A549 (cell line): ENCODE measurements at regions not wholly inside any gene's neighbourhood (a gene's known extent, or its start where the extent isn't known, plus 50 kb on each side); places are given as distances from the start of the nearest gene placed in this dataset.

Experiments
- ATAC-seq, 2 experiments: fragments of 200-7000 bp in 1 of 2; fragments of >200 bp in 1 of 2; cut with Nextera tagmentation in 1 of 2; cut with Tn5 transposase in 1 of 2; 3 replicates each; pipeline versions ENCODE4 v1.8.0 to v1.9.1; 2018 to 2020; ENCODE audit warnings: mild to moderate bottlenecking in 1 of 2, moderate library complexity in 1 of 2
- CTCF ChIA-PET: fragments of 300-600 bp; sonication (Branson Sonifier 250); formaldehyde crosslinking; extraction: SDS; loops from one replicate; lab custom pipeline; 2021; ENCODE audit warnings: antibody characterized with exemption, inconsistent platforms; lab: Yijun Ruan, JAX
- POLR2A ChIA-PET: fragments of 350-600 bp; formaldehyde crosslinking; extraction: SDS; loops from one replicate; lab custom pipeline; 2021; ENCODE audit warnings: antibody characterized with exemption, inconsistent platforms; lab: Yijun Ruan, JAX
- DNase-seq, 2 experiments: peaks; one replicate each; pipeline versions ENCODE4 v3.0.0 to v3.0.0-alpha.2; 2011 to 2016; ENCODE audit warnings: low read depth in 1 of 2, low spot score in 1 of 2
- FAIRE-seq: peaks from 2 replicates; lab custom pipeline; 2011; peaks lifted over from hg19 to GRCh38; lab: Jason Lieb, UNC
- H3K27ac ChIP-seq, 2 experiments: fragments of >200 bp; sonication (Bioruptor Twin); formaldehyde crosslinking; 3 replicates each; pipeline ENCODE4 v1.5.1; 2016 to 2017
- H3K4me1 ChIP-seq: fragments of >200 bp; sonication (Bioruptor Twin); formaldehyde crosslinking; 3 replicates; pipeline ENCODE4 v1.6.1; 2016
- H3K4me2 ChIP-seq: fragments of >200 bp; sonication (Bioruptor Twin); formaldehyde crosslinking; 3 replicates; pipeline ENCODE4 v1.6.1; 2016
- H3K4me3 ChIP-seq: fragments of >200 bp; sonication (Bioruptor Twin); formaldehyde crosslinking; 3 replicates; pipeline ENCODE4 v1.5.1; 2016
- H3K9me3 ChIP-seq: fragments of >200 bp; sonication (Bioruptor Twin); formaldehyde crosslinking; 3 replicates; pipeline ENCODE4 v1.6.1; 2016
- BHLHE40 ChIP-seq: IDR thresholded peaks from 2 replicates; pipeline ENCODE4 v1.6.1; 2012; ENCODE audit warnings: low read depth, low read length, inconsistent platforms
- CEBPB ChIP-seq, 2 experiments: fragments of >200 bp in 1 of 2; sonication (Bioruptor Twin) in 1 of 2; formaldehyde crosslinking in 1 of 2; IDR thresholded peaks; 2 replicates each; pipeline ENCODE4 v1.6.1; 2012 to 2016
- EHF ChIP-seq: fragments of 250-450 bp; sonication (Bioruptor Pico); IDR thresholded peaks from 2 replicates; pipeline ENCODE4 v1.5.0; 2020; ENCODE audit warnings: mild to moderate bottlenecking
- EP300 ChIP-seq, 2 experiments: fragments of >200 bp; sonication (Bioruptor Twin); formaldehyde crosslinking; IDR thresholded peaks; 2 replicates in 1 of 2; 3 replicates in 1 of 2; pipeline ENCODE4 v1.6.1; 2016 to 2017
- ESRRA ChIP-seq: fragments of 150-350 bp; IDR thresholded peaks from 2 replicates; pipeline ENCODE4 v1.6.1; 2014; ENCODE audit warnings: mild to moderate bottlenecking, low read length, borderline replicate concordance
- FOSB ChIP-seq: fragments of 250-450 bp; sonication (Bioruptor Pico); IDR thresholded peaks from 2 replicates; pipeline ENCODE4 v1.5.0; 2020; ENCODE audit warnings: mild to moderate bottlenecking, moderate library complexity
- GATA3 ChIP-seq: IDR thresholded peaks from 2 replicates; pipeline ENCODE4 v1.6.1; 2012; ENCODE audit warnings: borderline replicate concordance
- HOXB13 ChIP-seq: fragments of 250-450 bp; sonication (Bioruptor Pico); IDR thresholded peaks from 2 replicates; pipeline ENCODE4 v1.5.0; 2020; ENCODE audit warnings: low read depth, mild to moderate bottlenecking, moderate library complexity
- HOXB5 ChIP-seq: fragments of 250-450 bp; sonication (Bioruptor Pico); IDR thresholded peaks from 2 replicates; pipeline ENCODE4 v1.5.0; 2020; ENCODE audit warnings: mild to moderate bottlenecking, moderate library complexity
- KDM1A ChIP-seq: fragments of 200-600 bp; sonication (generic); IDR thresholded peaks from 2 replicates; pipeline ENCODE4 v1.6.1; 2016; ENCODE audit warnings: low read depth, mild to moderate bottlenecking
- NFE2L2 ChIP-seq: fragments of 150-350 bp; conservative IDR thresholded peaks from 2 replicates; pipeline ENCODE4 v1.6.1; 2014; ENCODE audit warnings: low read length
- RCOR1 ChIP-seq: fragments of 150-350 bp; IDR thresholded peaks from 2 replicates; pipeline ENCODE4 v1.6.1; 2014; ENCODE audit warnings: antibody characterized with exemption, low read length, low read depth
- RNF2 ChIP-seq: fragments of 200-600 bp; sonication (generic); IDR thresholded peaks from 2 replicates; pipeline ENCODE4 v1.6.1; 2016; ENCODE audit warnings: low read depth, mild to moderate bottlenecking, antibody characterized with exemption, moderate library complexity, borderline replicate concordance
- SREBF2 ChIP-seq: fragments of 450-650 bp; IDR thresholded peaks from 2 replicates; pipeline ENCODE4 v1.6.1; 2014; ENCODE audit warnings: mild to moderate bottlenecking, moderate library complexity
- TFCP2L1 ChIP-seq: fragments of 250-450 bp; sonication (Bioruptor Pico); IDR thresholded peaks from 2 replicates; pipeline ENCODE4 v1.5.0; 2021; ENCODE audit warnings: mild to moderate bottlenecking
- TP53 ChIP-seq: fragments of 250-450 bp; sonication (Bioruptor Pico); IDR thresholded peaks from 2 replicates; pipeline ENCODE4 v1.5.0; 2021; ENCODE audit warnings: mild to moderate bottlenecking, moderate library complexity
- WGBS: methylation state at CpG from one replicate; pipeline ENCODE4 v1.1.6; 2017; ENCODE audit errors: missing lambda C conversion rate; 5-methylcytosine and 5-hydroxymethylcytosine counted together
- TF ChIP-seq, protein P1 (sequence below): fragments of 250-450 bp; sonication (Bioruptor Pico); IDR thresholded peaks from 2 replicates; pipeline ENCODE4 v1.5.0; 2021; ENCODE audit warnings: mild to moderate bottlenecking, moderate library complexity, borderline replicate concordance
- TF ChIP-seq, protein P2 (sequence below): fragments of 450-650 bp; IDR thresholded peaks from 2 replicates; pipeline ENCODE4 v1.6.1; 2014; ENCODE audit warnings: antibody characterized with exemption
- TF ChIP-seq, protein P3 (sequence below): fragments of 250-450 bp; sonication (Bioruptor Pico); IDR thresholded peaks from 2 replicates; pipeline ENCODE4 v1.5.0; 2020; ENCODE audit warnings: low read depth, mild to moderate bottlenecking, moderate library complexity

DNA sequence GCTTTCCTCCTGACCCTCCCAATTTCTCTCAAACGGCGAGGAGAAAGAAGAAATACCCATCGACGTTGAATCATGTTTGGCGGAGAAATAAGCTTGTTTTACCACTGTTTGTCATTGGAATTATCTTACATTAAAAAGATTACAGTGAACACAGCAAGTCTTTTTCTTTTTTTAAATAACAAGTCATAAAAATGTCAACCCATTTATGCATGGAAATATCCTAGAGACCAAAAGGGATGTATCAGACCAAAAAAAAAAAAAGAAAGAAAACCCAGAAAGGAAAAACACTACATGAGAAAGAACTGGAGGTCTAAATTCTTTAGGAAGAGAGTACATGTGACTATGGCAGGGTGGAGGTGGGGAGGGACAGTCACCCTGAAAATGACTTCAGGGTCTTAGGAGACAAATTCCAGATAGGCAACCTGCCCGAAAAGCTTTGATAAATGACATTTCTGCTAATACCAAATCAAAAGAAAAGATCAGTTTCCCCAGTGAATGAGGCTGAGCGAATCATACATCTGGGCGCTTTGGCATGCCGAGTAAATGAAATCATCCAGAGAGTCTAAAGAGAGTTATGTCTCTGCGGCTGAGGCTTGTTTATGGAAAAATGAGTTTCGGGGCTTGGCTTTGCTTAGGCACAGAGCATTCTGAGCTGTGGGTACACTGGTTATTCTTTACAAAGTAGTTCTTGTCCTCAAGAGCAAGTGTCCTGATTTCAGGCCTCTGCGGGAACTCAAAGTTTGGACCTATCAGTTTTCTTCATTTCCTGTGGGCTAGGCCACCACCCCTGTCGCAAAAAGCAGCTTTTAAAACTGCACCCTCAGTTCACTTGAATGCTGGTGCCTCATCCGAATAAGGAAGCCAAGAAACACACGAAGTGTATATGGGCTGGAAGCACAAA lies 110.1 kb upstream of the TGFBR2 start:
- Histone ChIP-seq H3K27ac (peak overlapping the region in 1 of 2 experiments; percentile 53; a peak in 4 of 6 replicates), H3K4me1 (peaks cover 16% of the 10 kb centered on the region; the same call in 2 of the 3 replicates), H3K4me2 (no peak overlapping the region), H3K4me3 (no peak overlapping the region), H3K9me3 (no peaks in the 10 kb centered on the region)
- ChIA-PET POLR2A (interaction anchor here (0.7 kb wide), 1 partner anchor 238 kb away, joined by 3 read pairs; no protein-coding TSS in a partner anchor), CTCF (interaction anchor here (0.6 to 1.3 kb wide), 3 partner anchors 13 to 161 kb away, joined by 3 to 4 read pairs (median 3); no protein-coding TSS in a partner anchor)
- 90% methylated on average over 15 of the region's 15 CpGs for WGBS
- ATAC-seq, result no peak
- FAIRE-seq, result no peak
- TF ChIP-seq KDM1A (no peak), GATA3 (no peak), RNF2 (no peak)
- TF ChIP-seq, protein P1, sequence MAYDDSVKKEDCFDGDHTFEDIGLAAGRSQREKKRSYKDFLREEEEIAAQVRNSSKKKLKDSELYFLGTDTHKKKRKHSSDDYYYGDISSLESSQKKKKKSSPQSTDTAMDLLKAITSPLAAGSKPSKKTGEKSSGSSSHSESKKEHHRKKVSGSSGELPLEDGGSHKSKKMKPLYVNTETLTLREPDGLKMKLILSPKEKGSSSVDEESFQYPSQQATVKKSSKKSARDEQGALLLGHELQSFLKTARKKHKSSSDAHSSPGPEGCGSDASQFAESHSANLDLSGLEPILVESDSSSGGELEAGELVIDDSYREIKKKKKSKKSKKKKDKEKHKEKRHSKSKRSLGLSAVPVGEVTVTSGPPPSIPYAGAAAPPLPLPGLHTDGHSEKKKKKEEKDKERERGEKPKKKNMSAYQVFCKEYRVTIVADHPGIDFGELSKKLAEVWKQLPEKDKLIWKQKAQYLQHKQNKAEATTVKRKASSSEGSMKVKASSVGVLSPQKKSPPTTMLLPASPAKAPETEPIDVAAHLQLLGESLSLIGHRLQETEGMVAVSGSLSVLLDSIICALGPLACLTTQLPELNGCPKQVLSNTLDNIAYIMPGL (CRISPR knock-in tag), result no peak
- no peak for DNase-seq

DNA sequence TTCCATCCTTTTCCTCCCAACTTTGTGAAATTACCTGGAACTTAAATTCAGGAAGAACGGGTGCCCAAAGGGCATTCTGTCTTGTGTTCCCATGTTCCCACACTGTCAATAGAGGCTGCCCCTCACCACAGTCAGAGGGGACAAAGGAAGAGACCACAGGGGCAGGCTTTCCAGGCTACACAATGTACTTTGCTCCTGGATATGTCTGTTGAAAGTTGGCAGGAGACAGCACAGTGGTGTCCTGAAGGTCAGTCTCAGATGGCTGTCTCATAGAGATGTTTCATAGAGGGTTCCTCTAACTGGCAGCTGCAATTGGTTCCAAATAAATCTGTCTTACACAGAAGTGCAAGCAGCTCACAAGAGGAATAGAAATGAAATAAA lies 107.8 kb upstream of the TGFBR2 start:
- Histone ChIP-seq H3K9me3 (no peaks in the 10 kb centered on the region), H3K4me1 (peaks cover 8% of the 10 kb centered on the region; the same call in 1 of the 3 replicates), H3K4me2 (no peak overlapping the region), H3K27ac (peak overlapping the region in 1 of 2 experiments; percentile 39; a peak in 2 of 6 replicates), H3K4me3 (no peak overlapping the region)
- ATAC-seq (peak in 1 of 2 experiments; percentile 35; a peak in 2 of 6 replicates), DNase-seq (no peak), FAIRE-seq (no peak)
- 96% methylated on average over 1 of the region's 1 CpG for WGBS
- ChIA-PET CTCF (interaction anchor here (0.5 kb wide), 1 partner anchor 756 kb away, joined by 3 read pairs; no protein-coding TSS in a partner anchor), POLR2A (no interaction called here)
- no peak for TF ChIP-seq FOSB (CRISPR knock-in tag)
- TF ChIP-seq GATA3, result no peak
- no peak for TF ChIP-seq ESRRA
- TF ChIP-seq TP53 (CRISPR knock-in tag), result no peak
- no peak for TF ChIP-seq RCOR1
- TF ChIP-seq EHF (CRISPR knock-in tag), result no peak
- no peak for TF ChIP-seq BHLHE40
- TF ChIP-seq, protein P2, sequence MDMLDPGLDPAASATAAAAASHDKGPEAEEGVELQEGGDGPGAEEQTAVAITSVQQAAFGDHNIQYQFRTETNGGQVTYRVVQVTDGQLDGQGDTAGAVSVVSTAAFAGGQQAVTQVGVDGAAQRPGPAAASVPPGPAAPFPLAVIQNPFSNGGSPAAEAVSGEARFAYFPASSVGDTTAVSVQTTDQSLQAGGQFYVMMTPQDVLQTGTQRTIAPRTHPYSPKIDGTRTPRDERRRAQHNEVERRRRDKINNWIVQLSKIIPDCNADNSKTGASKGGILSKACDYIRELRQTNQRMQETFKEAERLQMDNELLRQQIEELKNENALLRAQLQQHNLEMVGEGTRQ, result no peak
- TF ChIP-seq TFCP2L1 (CRISPR knock-in tag), result no peak
- no peak for TF ChIP-seq NFE2L2
- no peak for TF ChIP-seq SREBF2
- no peak for TF ChIP-seq CEBPB (IDR thresholded peaks at IDR 0.05)
- no peak for TF ChIP-seq HOXB5 (CRISPR knock-in tag)
- TF ChIP-seq HOXB13, result no peak
- no peak for TF ChIP-seq EP300 (IDR thresholded peaks at IDR 0.05)
- TF ChIP-seq, protein P3, sequence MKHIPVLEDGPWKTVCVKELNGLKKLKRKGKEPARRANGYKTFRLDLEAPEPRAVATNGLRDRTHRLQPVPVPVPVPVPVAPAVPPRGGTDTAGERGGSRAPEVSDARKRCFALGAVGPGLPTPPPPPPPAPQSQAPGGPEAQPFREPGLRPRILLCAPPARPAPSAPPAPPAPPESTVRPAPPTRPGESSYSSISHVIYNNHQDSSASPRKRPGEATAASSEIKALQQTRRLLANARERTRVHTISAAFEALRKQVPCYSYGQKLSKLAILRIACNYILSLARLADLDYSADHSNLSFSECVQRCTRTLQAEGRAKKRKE, result no peak
